ENCODE measurements at regions not wholly inside any gene's neighbourhood (a gene's known extent, or its start where the extent isn't known, plus 50 kb on each side); places are given as distances from the start of the nearest gene placed in this dataset.

- DNase-seq, result no peak
- Histone ChIP-seq H3K4me2 (replicated peaks; ENCODE audit: low read depth, low read length, poor library complexity, severe bottlenecking) (no peak overlapping the region), H4K20me1 (ENCODE audit: control insufficient read depth, insufficient read depth, low read length, poor library complexity, severe bottlenecking) (no peaks in the 10 kb centered on the region), H3K79me2 (ENCODE audit: control insufficient read depth, insufficient read depth, low read length) (no peaks in the 10 kb centered on the region), H3K4me3 (ENCODE audit: control extremely low read depth in 1 of 5, extremely low read depth in 1 of 5, insufficient read depth in 1 of 5, low read depth in 2 of 5, low read length in 4 of 5) (no peak overlapping the region), H3K9me3 (ENCODE audit: control extremely low read depth in 1 of 3, control insufficient read depth in 2 of 3, insufficient read depth in 1 of 3, low read length in 2 of 3) (peaks cover 0 to 3% (median 0%) of the 10 kb centered on the region in 3 donors), H3K27ac (ENCODE audit: low read length in 2 of 2) (no peak overlapping the region), H3K4me1 (ENCODE audit: control insufficient read depth in 2 of 2, insufficient read depth in 2 of 2, low read length in 2 of 2) (no peaks in the 10 kb centered on the region), H3K9ac (ENCODE audit: low read length) (no peak overlapping the region), H3K27me3 (replicated peaks in 1 of 4; ENCODE audit: control extremely low read depth in 1 of 4, control insufficient read depth in 3 of 4, insufficient read depth in 4 of 4, low read length in 3 of 4) (no peaks in the 10 kb centered on the region), H3K36me3 (replicated peaks in 1 of 2; ENCODE audit: control extremely low read depth in 1 of 2, control insufficient read depth in 1 of 2, extremely low read depth in 1 of 2, insufficient read depth in 2 of 2, low read length in 1 of 2) (no peaks in the 10 kb centered on the region), H2AFZ (ENCODE audit: insufficient read depth, low read depth, low read length, poor library complexity, severe bottlenecking) (no peak overlapping the region)
- no peak for TF ChIP-seq CTCF (IDR thresholded peaks at IDR 0.05)
- TF ChIP-seq EZH2 (IDR thresholded peaks at IDR 0.05; ENCODE audit: borderline replicate concordance, insufficient read depth, low read depth, low read length, poor library complexity, severe bottlenecking), result no peak
- ChIA-PET CTCF (no interaction called here), POLR2A (no interaction called here)
- H3K9me3 Mint-ChIP-seq (ENCODE audit: insufficient read depth), result peaks cover 2% of the 10 kb centered on the region
- no peak overlapping the region for H3K27ac Mint-ChIP-seq
- no peak overlapping the region for H3K4me3 Mint-ChIP-seq
- H3K27me3 Mint-ChIP-seq, result no peaks in the 10 kb centered on the region
- 88% methylated on average over 3 of the region's 3 CpGs for WGBS (ENCODE audit: insufficient coverage)
- no peaks in the 10 kb centered on the region for H3K4me1 Mint-ChIP-seq
- ATAC-seq (ENCODE audit: low read depth), result no peak
- intact Hi-C loops (cut with micrococcal nuclease), result no loop called here
Observed at GRCh38 chr7:54674891-54675290, 84.1 kb downstream of the SEC61G start.

- Mint-ChIP-seq H3K9me3 (ENCODE audit: insufficient read depth) (peaks cover 2% of the 10 kb centered on the region), H3K4me3 (no peak overlapping the region), H3K4me1 (no peaks in the 10 kb centered on the region), H3K27ac (no peak overlapping the region), H3K27me3 (no peaks in the 10 kb centered on the region)
- Histone ChIP-seq H3K79me2 (ENCODE audit: control insufficient read depth, insufficient read depth, low read length) (no peaks in the 10 kb centered on the region), H3K27me3 (replicated peaks in 1 of 4; ENCODE audit: control extremely low read depth in 1 of 4, control insufficient read depth in 3 of 4, insufficient read depth in 4 of 4, low read length in 3 of 4) (no peaks in the 10 kb centered on the region), H3K4me2 (replicated peaks; ENCODE audit: low read depth, low read length, poor library complexity, severe bottlenecking) (no peak overlapping the region), H3K9me3 (ENCODE audit: control extremely low read depth in 1 of 3, control insufficient read depth in 2 of 3, insufficient read depth in 1 of 3, low read length in 2 of 3) (peaks cover 0 to 3% (median 0%) of the 10 kb centered on the region in 3 donors), H3K9ac (ENCODE audit: low read length) (no peak overlapping the region), H3K27ac (ENCODE audit: low read length in 2 of 2) (no peak overlapping the region), H3K4me1 (ENCODE audit: control insufficient read depth in 2 of 2, insufficient read depth in 2 of 2, low read length in 2 of 2) (no peaks in the 10 kb centered on the region), H4K20me1 (ENCODE audit: control insufficient read depth, insufficient read depth, low read length, poor library complexity, severe bottlenecking) (no peaks in the 10 kb centered on the region), H3K36me3 (replicated peaks in 1 of 2; ENCODE audit: control extremely low read depth in 1 of 2, control insufficient read depth in 1 of 2, extremely low read depth in 1 of 2, insufficient read depth in 2 of 2, low read length in 1 of 2) (no peaks in the 10 kb centered on the region), H3K4me3 (ENCODE audit: control extremely low read depth in 1 of 5, extremely low read depth in 1 of 5, insufficient read depth in 1 of 5, low read depth in 2 of 5, low read length in 4 of 5) (no peak overlapping the region), H2AFZ (ENCODE audit: insufficient read depth, low read depth, low read length, poor library complexity, severe bottlenecking) (no peak overlapping the region)
- intact Hi-C loops (cut with micrococcal nuclease), result no loop called here
- no CpG with 5 or more reads among the region's 4 CpGs for WGBS (ENCODE audit: insufficient coverage)
- no peak for TF ChIP-seq CTCF (IDR thresholded peaks at IDR 0.05)
- TF ChIP-seq EZH2 (IDR thresholded peaks at IDR 0.05; ENCODE audit: borderline replicate concordance, insufficient read depth, low read depth, low read length, poor library complexity, severe bottlenecking), result no peak
- no peak for ATAC-seq (ENCODE audit: low read depth)
- ChIA-PET CTCF (no interaction called here), POLR2A (no interaction called here)
- DNase-seq, result no peak
Observed at GRCh38 chr7:54672519-54672918, 86.5 kb downstream of the SEC61G start.
